HEK293 (cell line): ENCODE measurements at regions not wholly inside any gene's neighbourhood (a gene's known extent, or its start where the extent isn't known, plus 50 kb on each side); places are given as distances from the start of the nearest gene placed in this dataset.

ENCODE experiments used
- CTCF ChIA-PET: fragments of 350-600 bp; formaldehyde crosslinking; extraction: SDS; loops from one replicate; lab custom pipeline; 2021; ENCODE audit warnings: antibody characterized with exemption; lab: Yijun Ruan, JAX
- POLR2A ChIA-PET: fragments of 300-600 bp; formaldehyde crosslinking; extraction: SDS; loops from one replicate; lab custom pipeline; 2020; ENCODE audit warnings: antibody characterized with exemption, inconsistent platforms; lab: Yijun Ruan, JAX
- H3K27ac ChIP-seq: fragments of 200-500 bp; sonication (Bioruptor generic); 2 replicates; pipeline ENCODE4 v1.5.1; 2014; ENCODE audit warnings: low read depth, low read length, control low read depth, inconsistent platforms; ENCODE audit errors: extremely low read depth
- H3K36me3 ChIP-seq, 2 experiments: fragments of 200-500 bp in 1 of 2; sonication (Bioruptor generic) in 1 of 2; 1 replicate in 1 of 2; 2 replicates in 1 of 2; pipeline ENCODE4 v1.5.1; 2014 to 2017; ENCODE audit warnings: inconsistent platforms in 2 of 2, low read length in 2 of 2; ENCODE audit not compliant: control insufficient read depth in 2 of 2, insufficient read depth in 1 of 2
- H3K4me1 ChIP-seq: fragments of 200-500 bp; sonication (Bioruptor generic); 2 replicates; pipeline ENCODE4 v1.5.1; 2014; ENCODE audit warnings: mild to moderate bottlenecking, low read length, inconsistent platforms; ENCODE audit not compliant: control insufficient read depth, insufficient read depth
- H3K4me3 ChIP-seq: 2 replicates; pipeline ENCODE4 v1.5.1; 2011; ENCODE audit warnings: low read depth, mild to moderate bottlenecking, control low read depth, low read length, moderate library complexity
- H3K9me3 ChIP-seq: fragments of 200-500 bp; sonication (Bioruptor generic); 2 replicates; pipeline ENCODE4 v1.5.1; 2014; ENCODE audit warnings: low read depth, low read length, inconsistent platforms; ENCODE audit not compliant: control insufficient read depth, insufficient read depth
- GLIS1 ChIP-seq: fragments of 450-650 bp; formaldehyde crosslinking; IDR thresholded peaks from 2 replicates; pipeline ENCODE4 v1.5.1; 2016; ENCODE audit warnings: missing biosample characterization, missing genetic modification characterization
- HOXA7 ChIP-seq: sonication (generic); formaldehyde crosslinking; IDR thresholded peaks from 2 replicates; pipeline ENCODE4 v1.8.1; 2022; ENCODE audit warnings: missing genetic modification reagents, borderline replicate concordance
- HOXD13 ChIP-seq: sonication (generic); formaldehyde crosslinking; IDR thresholded peaks from 2 replicates; pipeline ENCODE4 v1.8.0; 2022; ENCODE audit warnings: missing genetic modification reagents, borderline replicate concordance
- ZNF169 ChIP-seq: fragments of 450-650 bp; formaldehyde crosslinking; IDR thresholded peaks from 2 replicates; pipeline ENCODE4 v1.5.1; 2016; ENCODE audit warnings: missing biosample characterization, missing genetic modification characterization
- ZNF2 ChIP-seq: fragments of 450-650 bp; formaldehyde crosslinking; IDR thresholded peaks from 2 replicates; pipeline ENCODE4 v1.5.1; 2016; ENCODE audit warnings: missing biosample characterization, missing genetic modification characterization
- ZNF23 ChIP-seq: fragments of 450-650 bp; formaldehyde crosslinking; IDR thresholded peaks from 2 replicates; pipeline ENCODE4 v1.5.1; 2016; ENCODE audit warnings: missing biosample characterization, missing genetic modification characterization, borderline replicate concordance
- ZNF24 ChIP-seq: fragments of 450-650 bp; formaldehyde crosslinking; IDR thresholded peaks from 2 replicates; pipeline ENCODE4 v1.5.1; 2016; ENCODE audit warnings: missing biosample characterization, missing genetic modification characterization
- ZNF514 ChIP-seq: fragments of 450-650 bp; formaldehyde crosslinking; IDR thresholded peaks from 2 replicates; pipeline ENCODE4 v1.5.1; 2016; ENCODE audit warnings: missing biosample characterization, missing genetic modification characterization
- ZNF530 ChIP-seq: fragments of 450-650 bp; formaldehyde crosslinking; IDR thresholded peaks from 2 replicates; pipeline ENCODE4 v1.5.1; 2016; ENCODE audit warnings: low read depth, missing biosample characterization, missing genetic modification characterization
- ZNF549 ChIP-seq: fragments of 450-650 bp; IDR thresholded peaks from 2 replicates; pipeline ENCODE4 v1.5.1; 2018; ENCODE audit warnings: missing biosample characterization, missing genetic modification characterization, mild to moderate bottlenecking, inconsistent platforms, moderate library complexity
- ZNF561 ChIP-seq: fragments of 450-650 bp; IDR thresholded peaks from 2 replicates; pipeline ENCODE4 v1.5.1; 2018; ENCODE audit warnings: missing biosample characterization, missing genetic modification characterization, borderline replicate concordance
- ZNF610 ChIP-seq: fragments of 450-650 bp; formaldehyde crosslinking; IDR thresholded peaks from 2 replicates; pipeline ENCODE4 v1.5.1; 2016; ENCODE audit warnings: missing biosample characterization, missing genetic modification characterization, borderline replicate concordance
- ZNF664 ChIP-seq: fragments of 450-650 bp; formaldehyde crosslinking; IDR thresholded peaks from 2 replicates; pipeline ENCODE4 v1.5.1; 2016; ENCODE audit warnings: missing biosample characterization, missing genetic modification characterization
- ZNF768 ChIP-seq: fragments of 450-650 bp; formaldehyde crosslinking; IDR thresholded peaks from 2 replicates; pipeline ENCODE4 v1.5.1; 2018; ENCODE audit warnings: missing biosample characterization, mild to moderate bottlenecking, missing genetic modification characterization
- TF ChIP-seq, protein P1 (sequence below): fragments of 450-650 bp; formaldehyde crosslinking; IDR thresholded peaks from 2 replicates; pipeline ENCODE4 v1.5.1; 2016; ENCODE audit warnings: missing biosample characterization, missing genetic modification characterization
- TF ChIP-seq, protein P2 (sequence below): fragments of 450-650 bp; formaldehyde crosslinking; IDR thresholded peaks from 2 replicates; pipeline ENCODE4 v1.5.1; 2017; ENCODE audit warnings: missing biosample characterization, missing genetic modification characterization
- TF ChIP-seq, protein P3 (sequence below): fragments of 450-650 bp; formaldehyde crosslinking; conservative IDR thresholded peaks from 2 replicates; pipeline ENCODE4 v1.5.1; 2016; ENCODE audit warnings: low read depth, missing biosample characterization, missing genetic modification characterization
- TF ChIP-seq, protein P4 (sequence below): fragments of 450-650 bp; formaldehyde crosslinking; IDR thresholded peaks from 2 replicates; pipeline ENCODE4 v1.5.1; 2017; ENCODE audit warnings: missing biosample characterization, missing genetic modification characterization
- TF ChIP-seq, protein P5 (sequence below): fragments of 450-650 bp; formaldehyde crosslinking; IDR thresholded peaks from 2 replicates; pipeline ENCODE4 v1.5.1; 2016; ENCODE audit warnings: missing biosample characterization, missing genetic modification characterization

DNA sequence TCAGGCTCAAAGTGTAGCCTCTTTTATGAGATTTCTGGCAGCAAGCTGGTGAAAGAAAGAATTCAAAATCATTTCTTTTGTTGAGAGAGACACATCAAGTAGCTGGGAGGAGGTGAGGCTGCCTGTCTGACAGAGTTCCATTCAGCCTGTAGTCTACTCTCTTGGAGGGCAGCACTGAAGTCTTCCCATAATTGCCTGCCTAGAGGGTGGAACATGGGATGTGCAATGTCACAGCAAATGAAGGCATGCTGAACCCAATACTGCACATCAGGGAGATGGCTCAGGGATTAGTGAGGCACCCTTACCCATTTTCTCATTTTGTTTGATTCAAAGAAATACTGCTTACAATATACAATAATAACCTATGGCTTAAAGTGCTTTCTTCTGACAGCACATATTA is 475.7 kb downstream of the TMEM232 start:
- H3K4me1 ChIP-seq, result no peaks in the 10 kb centered on the region
- H3K4me3 ChIP-seq, result no peak overlapping the region
- CTCF ChIA-PET, result interaction anchor here (0.5 kb wide), 1 partner anchor 35 kb away, joined by 3 read pairs; no protein-coding TSS in a partner anchor
- TF ChIP-seq, protein P1, sequence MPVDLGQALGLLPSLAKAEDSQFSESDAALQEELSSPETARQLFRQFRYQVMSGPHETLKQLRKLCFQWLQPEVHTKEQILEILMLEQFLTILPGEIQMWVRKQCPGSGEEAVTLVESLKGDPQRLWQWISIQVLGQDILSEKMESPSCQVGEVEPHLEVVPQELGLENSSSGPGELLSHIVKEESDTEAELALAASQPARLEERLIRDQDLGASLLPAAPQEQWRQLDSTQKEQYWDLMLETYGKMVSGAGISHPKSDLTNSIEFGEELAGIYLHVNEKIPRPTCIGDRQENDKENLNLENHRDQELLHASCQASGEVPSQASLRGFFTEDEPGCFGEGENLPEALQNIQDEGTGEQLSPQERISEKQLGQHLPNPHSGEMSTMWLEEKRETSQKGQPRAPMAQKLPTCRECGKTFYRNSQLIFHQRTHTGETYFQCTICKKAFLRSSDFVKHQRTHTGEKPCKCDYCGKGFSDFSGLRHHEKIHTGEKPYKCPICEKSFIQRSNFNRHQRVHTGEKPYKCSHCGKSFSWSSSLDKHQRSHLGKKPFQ (tag by site-specific recombination), result no peak
- TF ChIP-seq GLIS1 (no peak), ZNF561 (tag by site-specific recombination) (no peak), ZNF768 (tag by site-specific recombination) (no peak), ZNF2 (no peak), ZNF24 (tag by site-specific recombination) (no peak), ZNF169 (tag by site-specific recombination) (no peak), HOXD13 (no peak), ZNF610 (tag by site-specific recombination) (no peak), ZNF23 (tag by site-specific recombination) (no peak), ZNF664 (tag by site-specific recombination) (no peak), HOXA7 (CRISPR knock-in tag) (no peak), ZNF530 (tag by site-specific recombination) (no peak), ZNF514 (tag by site-specific recombination) (no peak), ZNF549 (no peak)
- TF ChIP-seq, protein P2, sequence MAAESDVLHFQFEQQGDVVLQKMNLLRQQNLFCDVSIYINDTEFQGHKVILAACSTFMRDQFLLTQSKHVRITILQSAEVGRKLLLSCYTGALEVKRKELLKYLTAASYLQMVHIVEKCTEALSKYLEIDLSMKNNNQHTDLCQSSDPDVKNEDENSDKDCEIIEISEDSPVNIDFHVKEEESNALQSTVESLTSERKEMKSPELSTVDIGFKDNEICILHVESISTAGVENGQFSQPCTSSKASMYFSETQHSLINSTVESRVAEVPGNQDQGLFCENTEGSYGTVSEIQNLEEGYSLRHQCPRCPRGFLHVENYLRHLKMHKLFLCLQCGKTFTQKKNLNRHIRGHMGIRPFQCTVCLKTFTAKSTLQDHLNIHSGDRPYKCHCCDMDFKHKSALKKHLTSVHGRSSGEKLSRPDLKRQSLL (tag by site-specific recombination), result no peak
- TF ChIP-seq, protein P3, sequence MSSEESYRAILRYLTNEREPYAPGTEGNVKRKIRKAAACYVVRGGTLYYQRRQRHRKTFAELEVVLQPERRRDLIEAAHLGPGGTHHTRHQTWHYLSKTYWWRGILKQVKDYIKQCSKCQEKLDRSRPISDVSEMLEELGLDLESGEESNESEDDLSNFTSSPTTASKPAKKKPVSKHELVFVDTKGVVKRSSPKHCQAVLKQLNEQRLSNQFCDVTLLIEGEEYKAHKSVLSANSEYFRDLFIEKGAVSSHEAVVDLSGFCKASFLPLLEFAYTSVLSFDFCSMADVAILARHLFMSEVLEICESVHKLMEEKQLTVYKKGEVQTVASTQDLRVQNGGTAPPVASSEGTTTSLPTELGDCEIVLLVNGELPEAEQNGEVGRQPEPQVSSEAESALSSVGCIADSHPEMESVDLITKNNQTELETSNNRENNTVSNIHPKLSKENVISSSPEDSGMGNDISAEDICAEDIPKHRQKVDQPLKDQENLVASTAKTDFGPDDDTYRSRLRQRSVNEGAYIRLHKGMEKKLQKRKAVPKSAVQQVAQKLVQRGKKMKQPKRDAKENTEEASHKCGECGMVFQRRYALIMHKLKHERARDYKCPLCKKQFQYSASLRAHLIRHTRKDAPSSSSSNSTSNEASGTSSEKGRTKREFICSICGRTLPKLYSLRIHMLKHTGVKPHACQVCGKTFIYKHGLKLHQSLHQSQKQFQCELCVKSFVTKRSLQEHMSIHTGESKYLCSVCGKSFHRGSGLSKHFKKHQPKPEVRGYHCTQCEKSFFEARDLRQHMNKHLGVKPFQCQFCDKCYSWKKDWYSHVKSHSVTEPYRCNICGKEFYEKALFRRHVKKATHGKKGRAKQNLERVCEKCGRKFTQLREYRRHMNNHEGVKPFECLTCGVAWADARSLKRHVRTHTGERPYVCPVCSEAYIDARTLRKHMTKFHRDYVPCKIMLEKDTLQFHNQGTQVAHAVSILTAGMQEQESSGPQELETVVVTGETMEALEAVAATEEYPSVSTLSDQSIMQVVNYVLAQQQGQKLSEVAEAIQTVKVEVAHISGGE (tag by site-specific recombination), result no peak
- TF ChIP-seq, protein P4, sequence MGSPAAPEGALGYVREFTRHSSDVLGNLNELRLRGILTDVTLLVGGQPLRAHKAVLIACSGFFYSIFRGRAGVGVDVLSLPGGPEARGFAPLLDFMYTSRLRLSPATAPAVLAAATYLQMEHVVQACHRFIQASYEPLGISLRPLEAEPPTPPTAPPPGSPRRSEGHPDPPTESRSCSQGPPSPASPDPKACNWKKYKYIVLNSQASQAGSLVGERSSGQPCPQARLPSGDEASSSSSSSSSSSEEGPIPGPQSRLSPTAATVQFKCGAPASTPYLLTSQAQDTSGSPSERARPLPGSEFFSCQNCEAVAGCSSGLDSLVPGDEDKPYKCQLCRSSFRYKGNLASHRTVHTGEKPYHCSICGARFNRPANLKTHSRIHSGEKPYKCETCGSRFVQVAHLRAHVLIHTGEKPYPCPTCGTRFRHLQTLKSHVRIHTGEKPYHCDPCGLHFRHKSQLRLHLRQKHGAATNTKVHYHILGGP, result no peak
- TF ChIP-seq, protein P5, sequence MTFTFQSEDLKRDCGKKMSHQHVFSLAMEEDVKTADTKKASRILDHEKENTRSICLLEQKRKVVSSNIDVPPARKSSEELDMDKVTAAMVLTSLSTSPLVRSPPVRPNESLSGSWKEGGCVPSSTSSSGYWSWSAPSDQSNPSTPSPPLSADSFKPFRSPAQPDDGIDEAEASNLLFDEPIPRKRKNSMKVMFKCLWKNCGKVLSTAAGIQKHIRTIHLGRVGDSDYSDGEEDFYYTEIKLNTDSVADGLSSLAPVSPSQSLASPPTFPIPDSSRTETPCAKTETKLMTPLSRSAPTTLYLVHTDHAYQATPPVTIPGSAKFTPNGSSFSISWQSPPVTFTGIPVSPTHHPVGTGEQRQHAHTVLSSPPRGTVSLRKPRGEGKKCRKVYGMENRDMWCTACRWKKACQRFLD (tag by site-specific recombination), result no peak
- TF ChIP-seq, all 188 proteins: peak for 0
- POLR2A ChIA-PET, result no interaction called here
- Histone ChIP-seq H3K9me3 (no peaks in the 10 kb centered on the region), H3K36me3 (no peaks in the 10 kb centered on the region), H3K27ac (no peak overlapping the region)
